Naive B cell (primary cell): ENCODE measurements at regions not wholly inside any gene's neighbourhood (a gene's known extent, or its start where the extent isn't known, plus 50 kb on each side); places are given as distances from the start of the nearest gene placed in this dataset.

ENCODE experiments used
- ATAC-seq, 2 donors: fragments of 150-1000 bp; cut with Tn5 transposase; 2 replicates each; pipeline ENCODE4 v1.10.0; 2021; ENCODE audit warnings: low read depth in 2 of 2, mild to moderate bottlenecking in 2 of 2, moderate library complexity in 2 of 2
- DNase-seq: peaks from one replicate; pipeline ENCODE4 v3.0.0; 2022
- H3K27ac Mint-ChIP-seq, 6 donors: one replicate each; pipeline ENCODE4 v1.8.0; 2020 to 2022; ENCODE audit warnings: mild to moderate bottlenecking in 6 of 6, mixed read lengths in 6 of 6, moderate library complexity in 5 of 6, inconsistent platforms in 2 of 6
- H3K27me3 Mint-ChIP-seq, 3 donors: one replicate each; pipeline ENCODE4 v1.8.0; 2021 to 2022; ENCODE audit warnings: mixed read lengths in 3 of 3, mild to moderate bottlenecking in 1 of 3
- H3K36me3 Mint-ChIP-seq, 2 donors: one replicate each; pipeline ENCODE4 v1.8.0; 2020 to 2022; ENCODE audit warnings: mixed read lengths in 2 of 2, inconsistent platforms in 1 of 2, mild to moderate bottlenecking in 1 of 2
- H3K4me1 Mint-ChIP-seq, 3 donors: one replicate each; pipeline ENCODE4 v1.8.0; 2020 to 2022; ENCODE audit warnings: mixed read lengths in 3 of 3, inconsistent platforms in 1 of 3, mild to moderate bottlenecking in 1 of 3, moderate library complexity in 1 of 3
- H3K4me3 Mint-ChIP-seq, 8 donors: one replicate each; pipeline ENCODE4 v1.8.0; 2020 to 2022; ENCODE audit warnings: mild to moderate bottlenecking in 8 of 8, mixed read lengths in 8 of 8, moderate library complexity in 8 of 8, inconsistent platforms in 2 of 8
- H3K9me3 Mint-ChIP-seq, 7 donors: one replicate each; pipeline ENCODE4 v1.8.0; 2020 to 2022; ENCODE audit warnings: mixed read lengths in 7 of 7, mild to moderate bottlenecking in 5 of 7, inconsistent platforms in 2 of 7, moderate library complexity in 1 of 7

DNA sequence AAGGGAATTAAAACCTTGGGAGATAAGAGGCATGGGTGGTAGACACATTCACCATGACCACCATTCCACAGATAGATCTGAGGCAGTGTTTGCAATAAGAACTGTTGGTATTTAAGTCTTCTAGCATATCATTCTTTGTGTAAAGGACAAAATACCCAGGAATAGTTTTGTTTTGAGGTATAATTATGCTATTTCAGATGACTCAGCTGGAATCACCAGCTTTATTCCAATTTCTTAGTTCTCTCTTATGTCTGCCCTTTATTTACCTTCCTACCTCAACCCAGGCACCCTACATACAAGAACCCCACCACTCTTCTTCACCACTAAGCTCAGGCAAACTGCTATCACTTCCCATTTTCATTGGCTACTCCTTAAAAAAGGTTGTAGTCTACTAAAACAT lies 94.7 kb upstream of the TRIO start:
- H3K4me3 Mint-ChIP-seq = no peak overlapping the region
- no peak for DNase-seq
- H3K4me1 Mint-ChIP-seq = no peaks in the 10 kb centered on the region
- H3K27ac Mint-ChIP-seq = no peak overlapping the region
- H3K36me3 Mint-ChIP-seq = no peaks in the 10 kb centered on the region
- no peak for ATAC-seq
- H3K27me3 Mint-ChIP-seq = peaks cover 15 to 36% (median 33%) of the 10 kb centered on the region in 3 donors
- H3K9me3 Mint-ChIP-seq = peaks cover 0 to 4% (median 1%) of the 10 kb centered on the region in 7 donors

DNA sequence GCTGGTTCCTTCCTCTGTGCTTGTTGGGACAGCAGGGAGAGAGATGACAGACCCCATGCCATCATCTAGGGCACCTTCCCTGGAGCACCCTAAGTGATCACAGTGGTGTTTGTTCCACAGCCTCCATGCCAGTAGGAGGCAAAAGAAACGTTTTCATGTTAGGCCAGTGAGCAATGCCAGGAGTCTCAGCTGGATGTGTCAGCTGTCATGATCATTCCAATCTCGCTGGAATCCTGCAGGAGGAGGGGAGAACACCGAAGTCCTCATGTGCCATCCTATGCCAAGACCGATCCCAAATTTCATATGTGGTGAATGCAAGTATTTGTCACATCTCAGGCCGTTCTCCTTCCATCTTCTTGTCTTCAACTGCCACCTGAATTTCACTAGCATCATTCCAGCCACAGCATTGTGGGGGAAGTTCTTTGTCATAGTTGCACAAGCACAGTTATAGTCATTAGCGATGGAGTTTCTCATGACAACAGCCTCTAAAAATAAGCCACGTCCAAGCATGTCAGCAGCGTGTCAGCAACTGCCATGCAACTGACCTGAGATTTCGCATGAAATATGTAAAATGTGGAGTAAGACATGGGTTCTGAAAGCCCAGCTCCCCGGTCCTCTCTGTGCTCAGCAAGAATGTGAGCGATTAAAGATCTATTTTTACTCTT lies 97.2 kb upstream of the DNAH5 start:
- ATAC-seq (no peak), DNase-seq (no peak)
- H3K27me3 Mint-ChIP-seq = peaks cover 28 to 64% (median 41%) of the 10 kb centered on the region in 3 donors
- peak overlapping the region in 1 of 6 donors; percentile 23 for H3K27ac Mint-ChIP-seq
- no peaks in the 10 kb centered on the region for H3K36me3 Mint-ChIP-seq
- H3K4me3 Mint-ChIP-seq = no peak overlapping the region
- no peaks in the 10 kb centered on the region for H3K4me1 Mint-ChIP-seq
- no peaks in the 10 kb centered on the region for H3K9me3 Mint-ChIP-seq

DNA sequence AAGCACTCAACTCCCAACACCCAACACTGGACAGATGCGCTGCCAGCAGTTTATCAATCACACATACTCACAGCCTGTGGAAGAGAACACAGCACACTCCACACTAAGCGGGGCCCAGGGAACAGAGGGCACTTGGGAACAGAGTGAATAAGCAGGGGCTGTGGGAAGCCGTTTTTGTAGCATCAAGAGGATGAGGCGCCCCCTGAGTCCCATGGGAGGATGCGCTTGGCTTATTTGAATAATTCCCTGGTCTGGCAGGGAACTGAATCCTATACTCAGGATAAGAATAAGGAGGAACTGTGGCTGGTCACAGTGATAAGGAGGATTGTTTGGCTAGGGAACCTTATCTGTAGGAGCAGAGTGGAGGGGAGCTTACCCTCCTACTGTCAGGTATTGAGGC lies 96.1 kb upstream of the DNAH5 start:
- DNase-seq (no peak), ATAC-seq (no peak)
- no peak overlapping the region for H3K4me3 Mint-ChIP-seq
- H3K4me1 Mint-ChIP-seq = peaks cover 3 to 6% (median 3%) of the 10 kb centered on the region in 3 donors
- H3K27me3 Mint-ChIP-seq = peaks cover 34 to 54% (median 36%) of the 10 kb centered on the region in 3 donors
- H3K36me3 Mint-ChIP-seq = no peaks in the 10 kb centered on the region
- no peak overlapping the region for H3K27ac Mint-ChIP-seq
- no peaks in the 10 kb centered on the region for H3K9me3 Mint-ChIP-seq

DNA sequence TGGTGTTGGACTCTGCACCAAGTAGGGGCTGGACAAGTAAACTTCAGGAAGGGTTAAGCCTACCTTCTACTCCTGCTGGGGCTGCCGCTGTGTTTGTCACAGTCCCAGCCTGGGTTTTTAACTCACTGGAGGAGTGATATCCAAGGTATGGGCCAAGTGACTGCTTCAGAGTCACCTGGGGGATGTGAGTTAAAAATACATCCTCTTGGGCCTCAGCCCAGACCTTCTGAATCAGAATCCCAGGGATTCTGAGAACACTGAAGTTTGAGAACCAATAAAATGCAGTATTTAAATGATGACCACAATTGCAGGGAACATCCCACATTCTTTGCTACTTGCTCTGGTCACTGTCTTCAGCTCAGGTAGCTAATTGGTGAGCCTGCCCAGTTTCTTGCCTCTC lies 95.1 kb upstream of the DNAH5 start:
- Mint-ChIP-seq H3K27me3 (peaks cover 33 to 55% (median 43%) of the 10 kb centered on the region in 3 donors), H3K4me1 (peaks cover 6 to 11% (median 9%) of the 10 kb centered on the region in 3 donors), H3K4me3 (no peak overlapping the region), H3K36me3 (no peaks in the 10 kb centered on the region), H3K27ac (no peak overlapping the region), H3K9me3 (no peaks in the 10 kb centered on the region)
- no peak for DNase-seq
- ATAC-seq = no peak

DNA sequence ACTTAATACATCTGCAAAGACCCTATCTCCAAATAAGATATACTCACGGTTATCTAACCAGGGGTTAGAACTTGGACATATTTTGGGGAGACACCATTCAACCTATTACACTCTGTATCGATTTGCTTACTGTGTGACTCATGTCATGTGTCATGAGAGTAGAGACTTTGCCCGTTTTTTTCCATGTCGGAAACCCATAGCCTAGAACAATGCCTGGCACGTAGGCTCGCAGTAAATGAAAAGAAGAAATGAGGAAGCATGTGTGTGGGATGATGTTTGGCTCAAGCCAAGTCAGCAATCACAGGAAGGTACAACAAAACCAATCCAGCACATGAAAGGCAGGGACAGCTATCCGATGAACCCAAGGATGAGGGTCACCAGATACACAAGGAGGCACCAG lies 94.6 kb upstream of the DNAH5 start:
- ATAC-seq = no peak
- Mint-ChIP-seq H3K9me3 (no peaks in the 10 kb centered on the region), H3K27me3 (peaks cover 33 to 60% (median 48%) of the 10 kb centered on the region in 3 donors), H3K4me1 (peaks cover 6 to 11% (median 9%) of the 10 kb centered on the region in 3 donors), H3K27ac (no peak overlapping the region), H3K4me3 (no peak overlapping the region), H3K36me3 (no peaks in the 10 kb centered on the region)
- no peak for DNase-seq

DNA sequence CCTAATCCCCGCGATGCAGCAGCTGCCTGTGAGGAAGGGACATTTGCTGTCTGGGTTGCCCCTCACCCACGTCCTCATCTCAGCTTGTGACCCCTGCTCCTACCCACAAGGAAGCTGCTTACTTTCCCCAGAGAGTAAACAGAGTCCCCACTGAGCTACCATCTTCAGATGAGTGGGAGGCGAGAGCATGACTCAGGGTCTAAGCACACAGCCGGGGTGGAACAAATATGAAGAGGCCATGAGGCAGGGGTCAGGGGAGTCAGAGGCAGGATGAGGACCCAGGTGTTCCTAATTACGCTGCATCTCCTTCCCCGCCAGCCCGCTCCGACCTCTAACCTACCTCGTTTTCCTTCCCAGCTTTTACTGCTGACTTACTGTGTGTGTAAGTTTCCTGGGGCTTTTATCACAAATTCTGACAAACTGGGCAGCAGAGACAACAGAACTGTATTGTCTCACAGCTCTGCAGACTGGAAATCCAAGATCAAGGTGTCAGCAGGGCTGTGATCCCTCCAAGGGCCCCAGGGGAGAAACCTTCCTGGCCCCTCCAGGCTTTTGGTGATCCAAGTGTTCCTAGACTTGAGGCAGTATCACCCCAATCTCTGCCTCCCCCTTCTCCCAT lies 94.0 kb upstream of the DNAH5 start:
- no peak overlapping the region for H3K4me3 Mint-ChIP-seq
- H3K9me3 Mint-ChIP-seq = no peaks in the 10 kb centered on the region
- no peaks in the 10 kb centered on the region for H3K36me3 Mint-ChIP-seq

DNA sequence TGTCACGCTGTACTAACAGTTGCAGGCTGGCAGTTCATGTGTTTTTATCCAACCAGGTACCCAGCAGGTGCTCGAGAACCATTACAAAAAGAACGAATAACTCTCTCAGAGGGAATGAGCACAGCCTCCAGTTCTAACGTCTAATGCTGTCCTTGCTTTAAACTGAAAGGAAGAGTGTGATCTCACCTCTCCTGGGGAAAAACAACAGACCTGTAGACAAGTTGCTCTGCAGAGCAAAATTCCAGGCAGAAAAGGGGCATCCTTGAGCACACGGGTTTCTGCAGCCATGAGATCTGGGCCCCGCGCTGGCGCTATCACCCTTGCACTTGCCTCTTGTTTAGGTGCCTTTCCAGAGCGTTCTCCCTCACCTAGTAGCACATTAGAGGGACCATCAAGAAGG lies 92.5 kb upstream of the DNAH5 start:
- ATAC-seq (no peak), DNase-seq (no peak)
- Mint-ChIP-seq H3K27me3 (peaks cover 28 to 54% (median 54%) of the 10 kb centered on the region in 3 donors), H3K27ac (peak overlapping the region in 1 of 6 donors; percentile 75), H3K4me3 (no peak overlapping the region), H3K4me1 (peaks cover 6 to 11% (median 9%) of the 10 kb centered on the region in 3 donors), H3K9me3 (no peaks in the 10 kb centered on the region), H3K36me3 (no peaks in the 10 kb centered on the region)

More for the DNA sequence above, 94.0 kb upstream of the DNAH5 start:
- Mint-ChIP-seq H3K27me3 (peaks cover 33 to 62% (median 49%) of the 10 kb centered on the region in 3 donors), H3K27ac (no peak overlapping the region), H3K4me1 (peaks cover 6 to 11% (median 9%) of the 10 kb centered on the region in 3 donors)
- DNase-seq (no peak), ATAC-seq (no peak)

DNA sequence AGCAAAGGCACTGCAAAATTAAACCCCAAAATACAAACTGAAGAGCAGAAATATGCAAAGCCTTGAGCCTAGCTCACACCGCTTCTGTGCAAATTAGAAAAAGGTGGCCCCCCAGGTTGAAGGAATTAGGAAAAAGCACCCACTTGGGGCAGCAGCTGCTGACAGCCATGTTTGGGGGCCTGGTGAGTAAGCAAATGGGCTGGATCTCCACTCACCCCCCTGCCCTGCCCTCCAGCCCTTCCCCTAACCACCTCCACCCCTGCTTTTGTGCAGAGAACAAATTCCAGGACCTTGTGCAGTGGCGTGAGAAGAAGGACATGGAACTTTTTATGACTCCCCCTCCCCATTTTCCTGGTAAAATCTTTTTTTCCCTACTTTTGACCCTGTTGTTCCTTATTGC lies 92.0 kb upstream of the DNAH5 start:
- H3K27ac Mint-ChIP-seq = peak overlapping the region in 1 of 6 donors; percentile 75
- H3K9me3 Mint-ChIP-seq = no peaks in the 10 kb centered on the region
- peaks cover 6 to 11% (median 9%) of the 10 kb centered on the region in 3 donors for H3K4me1 Mint-ChIP-seq
- ATAC-seq (no peak), DNase-seq (no peak)
- H3K27me3 Mint-ChIP-seq = peaks cover 23 to 54% (median 49%) of the 10 kb centered on the region in 3 donors
- H3K36me3 Mint-ChIP-seq = no peaks in the 10 kb centered on the region
- H3K4me3 Mint-ChIP-seq = no peak overlapping the region

DNA sequence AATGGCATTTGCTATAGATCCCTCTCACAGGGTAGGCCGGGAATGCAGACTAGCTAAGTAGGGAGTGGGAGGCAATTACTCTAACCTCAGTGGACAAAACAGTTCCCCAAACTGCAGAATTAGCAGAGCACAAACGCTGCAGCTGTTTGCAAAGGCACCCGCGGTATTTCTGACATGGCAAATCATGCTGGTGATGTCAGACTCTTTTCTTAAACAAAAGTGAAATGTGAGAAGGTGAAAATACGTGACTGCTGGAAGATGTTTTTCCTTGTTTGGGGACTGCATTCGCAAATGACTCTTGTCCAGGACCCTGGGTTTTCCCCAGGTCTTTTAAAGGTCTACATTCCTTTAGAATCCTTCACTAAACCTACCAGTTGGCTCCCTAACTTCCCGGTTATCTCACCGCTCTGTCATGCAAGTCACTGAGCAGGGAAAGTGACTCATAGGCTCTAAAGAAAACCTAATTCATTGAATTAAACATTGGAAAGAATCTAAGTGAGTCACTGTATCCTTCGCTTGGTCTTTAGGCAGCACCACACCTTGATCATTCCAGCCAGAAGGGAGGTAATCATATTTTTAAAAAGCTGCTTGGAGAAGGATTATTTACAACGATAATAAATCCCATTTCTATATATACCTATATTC lies 91.5 kb upstream of the DNAH5 start:
- Mint-ChIP-seq H3K4me3 (peak overlapping the region in 4 of 8 donors; percentile 9 to 62 (median 20)), H3K27me3 (peaks cover 19 to 53% (median 44%) of the 10 kb centered on the region in 3 donors), H3K27ac (peak overlapping the region in 1 of 6 donors; percentile 51), H3K9me3 (no peaks in the 10 kb centered on the region), H3K36me3 (no peaks in the 10 kb centered on the region), H3K4me1 (peaks cover 6 to 11% (median 9%) of the 10 kb centered on the region in 3 donors)
- peak in 1 of 2 donors; percentile 35 for ATAC-seq
- DNase-seq = no peak

DNA sequence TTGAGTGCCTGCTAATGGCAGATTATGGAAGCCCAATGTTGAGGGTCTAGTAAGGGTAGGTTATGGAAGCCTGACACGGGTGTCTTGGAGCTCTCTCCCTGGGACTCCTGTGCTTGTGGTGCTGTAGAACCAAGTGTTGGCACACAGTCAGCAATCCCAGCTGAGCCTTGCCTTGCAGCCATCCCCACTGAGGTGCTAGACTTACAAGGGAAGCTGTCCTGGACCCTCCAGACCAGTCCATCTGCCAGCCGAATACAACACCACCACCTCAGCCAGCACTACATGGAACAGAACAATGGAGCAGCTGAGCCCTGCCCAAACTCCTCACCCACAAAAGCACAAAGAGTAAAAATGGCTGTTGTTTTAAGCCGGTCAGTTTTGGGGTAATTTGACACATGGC lies 90.5 kb upstream of the DNAH5 start:
- H3K4me3 Mint-ChIP-seq = peak overlapping the region in 1 of 8 donors; percentile 27
- DNase-seq (no peak), ATAC-seq (no peak)
- peaks cover 0 to 3% (median 0%) of the 10 kb centered on the region in 7 donors for H3K9me3 Mint-ChIP-seq
- peaks cover 6 to 11% (median 9%) of the 10 kb centered on the region in 3 donors for H3K4me1 Mint-ChIP-seq
- no peaks in the 10 kb centered on the region for H3K36me3 Mint-ChIP-seq
- H3K27ac Mint-ChIP-seq = no peak overlapping the region
- H3K27me3 Mint-ChIP-seq = peaks cover 21 to 50% (median 41%) of the 10 kb centered on the region in 3 donors

DNA sequence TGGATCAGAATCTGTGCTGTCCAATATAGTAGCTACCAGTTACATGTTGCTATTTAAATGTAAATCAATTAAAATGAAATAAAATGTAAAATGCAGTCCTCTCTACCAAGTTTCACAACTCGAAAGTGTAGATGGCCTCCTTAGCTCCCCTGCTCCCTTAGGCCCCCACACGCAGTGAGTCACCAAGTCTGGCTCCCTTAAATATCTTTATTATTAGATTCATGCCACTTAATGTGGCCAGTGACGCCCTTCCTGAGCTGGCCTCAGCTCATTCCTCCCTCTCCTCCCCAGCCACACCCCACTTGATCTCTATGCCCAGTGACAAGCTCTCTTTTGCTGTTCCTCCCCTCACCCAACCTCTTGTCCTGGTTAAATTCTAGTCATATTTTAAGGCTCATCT lies 88.4 kb upstream of the DNAH5 start:
- H3K4me1 Mint-ChIP-seq = peaks cover 6 to 11% (median 9%) of the 10 kb centered on the region in 3 donors

DNA sequence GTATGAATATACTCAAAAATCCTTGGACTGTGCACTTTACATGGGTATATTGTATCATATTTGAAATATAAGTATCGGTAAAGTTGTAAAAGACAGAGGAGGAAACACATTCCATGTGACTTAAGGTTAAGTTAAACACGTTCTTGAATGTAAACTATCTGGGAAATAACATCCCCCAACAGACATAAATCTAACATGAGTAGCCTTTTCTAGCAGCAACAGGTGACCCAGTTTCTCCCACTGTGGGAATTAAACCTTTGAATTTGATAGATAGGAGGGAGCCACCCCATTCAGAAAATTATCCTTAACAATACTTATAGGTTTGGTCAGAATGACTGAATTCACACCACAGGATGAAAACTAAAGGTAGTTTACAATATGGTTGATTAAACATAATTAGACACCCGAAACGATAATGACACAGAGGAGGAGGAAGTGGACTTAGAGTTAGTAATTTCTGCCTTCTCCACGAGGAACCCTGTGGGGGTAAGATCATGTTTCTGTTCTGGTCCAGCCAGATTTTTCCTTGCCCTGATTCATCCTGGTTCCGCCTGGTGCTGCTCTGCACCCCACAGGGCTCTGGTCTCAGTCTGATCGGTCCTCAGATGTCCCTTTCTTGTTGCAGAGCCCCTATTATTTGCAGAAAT lies 84.6 kb upstream of the DNAH5 start:
- Mint-ChIP-seq H3K36me3 (no peaks in the 10 kb centered on the region), H3K9me3 (peaks cover 0 to 15% (median 1%) of the 10 kb centered on the region in 7 donors), H3K27me3 (peaks cover 14 to 31% (median 29%) of the 10 kb centered on the region in 3 donors), H3K4me1 (no peaks in the 10 kb centered on the region), H3K4me3 (no peak overlapping the region), H3K27ac (no peak overlapping the region)
- ATAC-seq (no peak), DNase-seq (no peak)

More for the DNA sequence above, 88.4 kb upstream of the DNAH5 start:
- no peak for DNase-seq
- ATAC-seq = no peak
- peaks cover 0 to 10% (median 0%) of the 10 kb centered on the region in 7 donors for H3K9me3 Mint-ChIP-seq
- H3K27me3 Mint-ChIP-seq = peaks cover 16 to 43% (median 32%) of the 10 kb centered on the region in 3 donors
- H3K4me3 Mint-ChIP-seq = no peak overlapping the region
- H3K27ac Mint-ChIP-seq = peak overlapping the region in 1 of 6 donors; percentile 31
- no peaks in the 10 kb centered on the region for H3K36me3 Mint-ChIP-seq

DNA sequence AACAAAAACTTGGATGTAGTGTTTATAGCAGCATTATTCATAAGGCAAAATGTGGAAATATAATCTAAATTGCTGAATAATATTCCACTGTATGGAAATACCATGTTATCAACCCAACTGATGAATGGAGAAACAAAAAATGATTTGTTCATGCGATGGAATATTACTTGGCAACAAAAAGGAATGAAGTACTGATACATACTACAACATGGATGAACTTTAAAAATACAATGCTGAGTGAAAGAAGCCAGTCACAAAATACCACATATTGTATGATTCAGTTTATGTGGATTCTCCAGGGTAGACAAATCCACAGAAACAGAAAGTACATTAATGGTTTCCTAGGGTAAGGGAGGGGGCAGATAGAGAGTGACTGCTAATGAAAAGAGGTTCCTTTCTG lies 83.7 kb upstream of the DNAH5 start:
- Mint-ChIP-seq H3K9me3 (peaks cover 0 to 15% (median 2%) of the 10 kb centered on the region in 7 donors), H3K4me1 (no peaks in the 10 kb centered on the region), H3K36me3 (no peaks in the 10 kb centered on the region), H3K27me3 (peaks cover 17 to 38% (median 36%) of the 10 kb centered on the region in 3 donors), H3K4me3 (no peak overlapping the region), H3K27ac (no peak overlapping the region)
- no peak for DNase-seq
- no peak for ATAC-seq
